Right lobe of liver (tissue), 6 donors: ENCODE measurements at regions not wholly inside any gene's neighbourhood (a gene's known extent, or its start where the extent isn't known, plus 50 kb on each side); places are given as distances from the start of the nearest gene placed in this dataset.

ENCODE experiments used
- ATAC-seq, 4 donors: fragments of 200-7000 bp; cut with Tn5 transposase; one replicate each; pipeline ENCODE4 v1.9.1; 2020; ENCODE audit warnings: mild to moderate bottlenecking in 4 of 4, moderate library complexity in 4 of 4
- DNase-seq, 3 donors: peaks; one replicate each; pipeline ENCODE4 v3.0.0-alpha.2; 2020
- H3K27ac ChIP-seq, 3 donors: fragments of 200-600 bp; one replicate each; pipeline ENCODE4 v1.8.0; 2022
- H3K27me3 ChIP-seq, 2 donors: fragments of 200-600 bp; one replicate each; pipeline ENCODE4 v1.8.0; 2022
- H3K36me3 ChIP-seq, 4 donors: fragments of 200-600 bp; sonication (generic) in 1 of 4; one replicate each; pipeline versions ENCODE4 v1.5.1 to v1.8.0; 2017 to 2022; ENCODE audit warnings: control low read depth in 1 of 4
- H3K4me1 ChIP-seq, 4 donors: fragments of 200-600 bp; sonication (generic) in 1 of 4; one replicate each; pipeline versions ENCODE4 v1.5.1 to v1.8.0; 2017 to 2022; ENCODE audit warnings: control low read depth in 1 of 4
- H3K4me3 ChIP-seq, 3 donors: fragments of 200-600 bp; one replicate each; pipeline ENCODE4 v1.8.0; 2022
- H3K9me3 ChIP-seq, 4 donors: fragments of 200-600 bp; sonication (generic) in 1 of 4; one replicate each; pipeline versions ENCODE4 v1.5.1 to v1.8.0; 2017 to 2022; ENCODE audit warnings: control low read depth in 1 of 4
- CTCF ChIP-seq, 4 donors: fragments of 200-600 bp in 3 of 4; fragments of 450-650 bp in 1 of 4; IDR thresholded peaks; one replicate each; pipeline versions ENCODE4 v1.5.1 to v1.8.0; 2016 to 2022; ENCODE audit warnings: antibody characterized with exemption in 4 of 4, mild to moderate bottlenecking in 2 of 4
- POLR2A ChIP-seq: fragments of 450-650 bp; IDR thresholded peaks from one replicate; pipeline ENCODE4 v1.6.1; 2017; ENCODE audit warnings: antibody characterized with exemption, mild to moderate bottlenecking
- WGBS: methylation state at CpG from one replicate; pipeline ENCODE4 v1.1.6; 2018; ENCODE audit warnings: low coverage, low lambda C conversion rate; ENCODE audit not compliant: insufficient coverage; ENCODE audit errors: missing lambda C conversion rate; 5-methylcytosine and 5-hydroxymethylcytosine counted together
- intact Hi-C, 2 donors: fragments of 100-400 bp; cut with DNase I; formaldehyde crosslinking; loops; one replicate each; pipeline versions ENCODE4 v1.11.2 to v1.14.1; 2022
- donor health status: DM: no; HTN: yes; CAD: no.
- donor health status: DM: no; HTN: no; CAD: no.
- donor health status: DM: no; HTN: no; CAD: no.
- donor health status: DM: no; HTN: yes; CAD: no.
- donor health status: DM: no; HTN: yes; CAD: no.

- Histone ChIP-seq H3K9me3 (no peaks in the 10 kb centered on the region), H3K27me3 (no peaks in the 10 kb centered on the region), H3K4me3 (no peak overlapping the region), H3K4me1 (no peaks in the 10 kb centered on the region), H3K36me3 (no peaks in the 10 kb centered on the region), H3K27ac (no peak overlapping the region)
- intact Hi-C loops = no loop called here
- DNase-seq = no peak
- 63% methylated on average over 3 of the region's 3 CpGs for WGBS
- ATAC-seq = no peak
- TF ChIP-seq CTCF (IDR thresholded peaks at IDR 0.05) (no peak), POLR2A (no peak)
These were observed 452.7 kb upstream of the KLHL29 start for GRCh38 chr2:22932288-22932687.

GRCh38 chr2:22934747-22935146 lies 450.2 kb upstream of the KLHL29 start:
- intact Hi-C loops = no loop called here
- no peak overlapping the region for H3K27ac ChIP-seq
- WGBS = 15% methylated on average over 1 of the region's 1 CpG
- no peaks in the 10 kb centered on the region for H3K36me3 ChIP-seq
- H3K4me3 ChIP-seq = no peak overlapping the region
- DNase-seq = no peak
- no peaks in the 10 kb centered on the region for H3K4me1 ChIP-seq
- no peaks in the 10 kb centered on the region for H3K9me3 ChIP-seq
- H3K27me3 ChIP-seq = no peaks in the 10 kb centered on the region
- no peak for TF ChIP-seq CTCF (IDR thresholded peaks at IDR 0.05)
- no peak for TF ChIP-seq POLR2A
- peak; percentile 72 to 96 (median 80) for ATAC-seq

GRCh38 chr2:22942441-22942840 lies 442.5 kb upstream of the KLHL29 start:
- intact Hi-C loops = no loop called here
- WGBS = 75% methylated on average over 7 of the region's 7 CpGs
- H3K4me3 ChIP-seq = no peak overlapping the region
- H3K27me3 ChIP-seq = no peaks in the 10 kb centered on the region
- H3K27ac ChIP-seq = no peak overlapping the region
- H3K4me1 ChIP-seq = no peaks in the 10 kb centered on the region
- no peaks in the 10 kb centered on the region for H3K36me3 ChIP-seq
- TF ChIP-seq CTCF (IDR thresholded peaks at IDR 0.05) (no peak), POLR2A (no peak)
- DNase-seq (no peak), ATAC-seq (no peak)
- H3K9me3 ChIP-seq = no peaks in the 10 kb centered on the region

DNA sequence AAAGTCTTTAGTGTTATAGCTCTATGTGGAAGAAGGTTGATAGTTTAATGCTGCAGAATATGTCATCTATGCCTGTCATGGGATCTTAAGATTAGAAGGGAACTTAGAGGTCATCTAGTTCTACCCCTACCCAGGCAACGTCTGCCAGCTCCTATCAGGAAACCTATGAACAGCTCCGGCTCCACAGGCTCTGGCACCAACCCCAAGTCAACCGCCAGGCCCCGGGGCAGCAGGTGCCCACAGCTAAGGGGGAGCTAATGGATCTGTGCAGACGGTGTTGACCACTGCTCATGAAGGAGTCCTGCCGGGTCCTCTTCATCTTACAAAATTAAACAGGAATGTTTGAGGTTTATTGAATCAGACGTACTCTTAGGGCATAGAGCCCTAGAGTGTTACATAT lies 440.8 kb upstream of the KLHL29 start:
- ATAC-seq = no peak
- intact Hi-C loops = no loop called here
- Histone ChIP-seq H3K27ac (no peak overlapping the region), H3K4me3 (no peak overlapping the region), H3K27me3 (no peaks in the 10 kb centered on the region), H3K4me1 (no peaks in the 10 kb centered on the region), H3K9me3 (no peaks in the 10 kb centered on the region), H3K36me3 (no peaks in the 10 kb centered on the region)
- no peak for DNase-seq
- TF ChIP-seq POLR2A (no peak), CTCF (IDR thresholded peaks at IDR 0.05) (no peak)
- 90% methylated on average over 6 of the region's 7 CpGs for WGBS

GRCh38 chr2:22946553-22946952 lies 438.4 kb upstream of the KLHL29 start:
- DNase-seq (no peak), ATAC-seq (no peak)
- H3K4me3 ChIP-seq = no peak overlapping the region
- H3K9me3 ChIP-seq = no peaks in the 10 kb centered on the region
- intact Hi-C loops = no loop called here
- no peaks in the 10 kb centered on the region for H3K36me3 ChIP-seq
- no peak overlapping the region for H3K27ac ChIP-seq
- no peaks in the 10 kb centered on the region for H3K27me3 ChIP-seq
- TF ChIP-seq CTCF (IDR thresholded peaks at IDR 0.05) (no peak), POLR2A (no peak)
- WGBS = 87% methylated on average over 2 of the region's 2 CpGs
- H3K4me1 ChIP-seq = no peaks in the 10 kb centered on the region
